MM.1S (cell line): ENCODE measurements at regions not wholly inside any gene's neighbourhood (a gene's known extent, or its start where the extent isn't known, plus 50 kb on each side); places are given as distances from the start of the nearest gene placed in this dataset.

Experiments
- DNase-seq: peaks from one replicate; pipeline ENCODE4 v3.0.0-alpha.2; 2015
- H2AFZ ChIP-seq: fragments of 300-600 bp; sonication (generic); 2 replicates; pipeline ENCODE4 v1.6.0; 2016; ENCODE audit warnings: antibody characterized with exemption, low read length
- H3F3A ChIP-seq: fragments of 300-600 bp; sonication (generic); 2 replicates; pipeline ENCODE4 v1.6.1; 2016; ENCODE audit warnings: mild to moderate bottlenecking, antibody characterized with exemption, low read length, moderate library complexity, mixed read lengths; ENCODE audit not compliant: insufficient read depth
- H3K27ac ChIP-seq: fragments of 300-600 bp; sonication (generic); 2 replicates; pipeline ENCODE4 v1.5.1; 2016; ENCODE audit warnings: mild to moderate bottlenecking, low read length
- H3K27me3 ChIP-seq: fragments of 300-600 bp; sonication (generic); replicated peaks from 2 replicates; pipeline ENCODE4 v1.6.0; 2016; ENCODE audit warnings: low read length; ENCODE audit not compliant: insufficient read depth
- H3K36me3 ChIP-seq: fragments of 300-600 bp; sonication (generic); replicated peaks from 2 replicates; pipeline ENCODE4 v1.6.1; 2016; ENCODE audit warnings: mild to moderate bottlenecking, low read length, mixed read lengths; ENCODE audit not compliant: insufficient read depth
- H3K4me1 ChIP-seq: fragments of 300-600 bp; sonication (generic); 2 replicates; pipeline ENCODE4 v1.6.1; 2016; ENCODE audit warnings: low read length, mixed read lengths
- H3K4me2 ChIP-seq: fragments of 300-600 bp; sonication (generic); 2 replicates; pipeline ENCODE4 v1.6.0; 2016; ENCODE audit warnings: low read depth, low read length
- H3K4me3 ChIP-seq: fragments of 300-600 bp; sonication (generic); 2 replicates; pipeline ENCODE4 v1.5.1; 2016; ENCODE audit warnings: low read length, mixed read lengths
- H3K79me2 ChIP-seq: fragments of 300-600 bp; sonication (generic); 2 replicates; pipeline ENCODE4 v1.6.1; 2016; ENCODE audit warnings: mixed run types, low read length, mixed read lengths
- H3K9ac ChIP-seq: fragments of 300-600 bp; sonication (generic); 2 replicates; pipeline ENCODE4 v1.6.1; 2016; ENCODE audit warnings: low read length, mixed read lengths
- H3K9me2 ChIP-seq: fragments of 300-600 bp; sonication (generic); replicated peaks from 2 replicates; pipeline ENCODE4 v1.6.1; 2016; ENCODE audit warnings: mild to moderate bottlenecking, low read length, mixed read lengths; ENCODE audit not compliant: insufficient read depth
- H3K9me3 ChIP-seq: fragments of 300-600 bp; sonication (generic); replicated peaks from 2 replicates; pipeline ENCODE4 v1.6.1; 2016; ENCODE audit warnings: mild to moderate bottlenecking, low read length, mixed read lengths; ENCODE audit not compliant: insufficient read depth
- H4K20me1 ChIP-seq: fragments of 300-600 bp; sonication (generic); 2 replicates; pipeline ENCODE4 v1.6.1; 2016; ENCODE audit warnings: mild to moderate bottlenecking, low read length, moderate library complexity, mixed read lengths; ENCODE audit not compliant: insufficient read depth
- CTCF ChIP-seq: fragments of 300-600 bp; sonication (generic); IDR thresholded peaks from 2 replicates; pipeline ENCODE4 v1.5.1; 2016; ENCODE audit warnings: antibody characterized with exemption, low read length, mixed read lengths
- EZH2 ChIP-seq: fragments of 300-600 bp; sonication (generic); optimal IDR thresholded peaks from 2 replicates; pipeline ENCODE3; 2017; ENCODE audit warnings: low read depth, mild to moderate bottlenecking, antibody characterized with exemption, low read length, mixed read lengths
- EZH2phosphoT487 ChIP-seq: fragments of 300-600 bp; sonication (generic); IDR thresholded peaks from 2 replicates; pipeline ENCODE4 v1.6.1; 2018; ENCODE audit warnings: antibody characterized with exemption, low read length

- H3K79me2 ChIP-seq: no peaks in the 10 kb centered on the region
- no peak for TF ChIP-seq CTCF
- no peak for TF ChIP-seq EZH2phosphoT487
- no peaks in the 10 kb centered on the region for H3F3A ChIP-seq
- no peaks in the 10 kb centered on the region for H3K36me3 ChIP-seq
- no peaks in the 10 kb centered on the region for H3K9me3 ChIP-seq
- H3K9ac ChIP-seq: no peak overlapping the region
- no peak for DNase-seq
- no peaks in the 10 kb centered on the region for H3K9me2 ChIP-seq
- no peak overlapping the region for H3K4me2 ChIP-seq
- peaks cover 85% of the 10 kb centered on the region for H3K27me3 ChIP-seq
- H2AFZ ChIP-seq: no peak overlapping the region
- H3K4me1 ChIP-seq: no peaks in the 10 kb centered on the region
- H3K4me3 ChIP-seq: no peak overlapping the region
- no peaks in the 10 kb centered on the region; the same call in 1 of the 2 replicates for H4K20me1 ChIP-seq
- no peak overlapping the region for H3K27ac ChIP-seq
These were observed 89.2 kb upstream of the BHLHE23 start for GRCh38 chr20:63095718-63096654.

- Histone ChIP-seq H3F3A (no peaks in the 10 kb centered on the region), H3K9me2 (no peaks in the 10 kb centered on the region), H3K9ac (no peak overlapping the region), H3K4me1 (no peaks in the 10 kb centered on the region), H3K27ac (no peak overlapping the region), H3K27me3 (peaks cover 86% of the 10 kb centered on the region), H3K79me2 (no peaks in the 10 kb centered on the region), H4K20me1 (no peaks in the 10 kb centered on the region; the same call in 1 of the 2 replicates), H3K36me3 (no peaks in the 10 kb centered on the region), H3K4me2 (no peak overlapping the region), H3K9me3 (no peaks in the 10 kb centered on the region), H2AFZ (no peak overlapping the region), H3K4me3 (no peak overlapping the region)
- no peak for TF ChIP-seq EZH2phosphoT487
- TF ChIP-seq EZH2: no peak
- no peak for TF ChIP-seq CTCF
- no peak for DNase-seq
These were observed 88.2 kb upstream of the BHLHE23 start for GRCh38 chr20:63094767-63095499.

GRCh38 chr20:63093966-63094766, 87.4 kb upstream of the BHLHE23 start:
- Histone ChIP-seq H4K20me1 (no peaks in the 10 kb centered on the region; the same call in 1 of the 2 replicates), H3K27me3 (peaks cover 88% of the 10 kb centered on the region), H3K27ac (no peak overlapping the region), H3K4me1 (no peaks in the 10 kb centered on the region), H3F3A (no peaks in the 10 kb centered on the region), H3K9me2 (no peaks in the 10 kb centered on the region), H2AFZ (no peak overlapping the region), H3K4me3 (no peak overlapping the region), H3K79me2 (no peaks in the 10 kb centered on the region), H3K4me2 (no peak overlapping the region), H3K9ac (no peak overlapping the region), H3K36me3 (no peaks in the 10 kb centered on the region), H3K9me3 (no peaks in the 10 kb centered on the region)
- no peak for DNase-seq
- no peak for TF ChIP-seq EZH2
- no peak for TF ChIP-seq CTCF
- no peak for TF ChIP-seq EZH2phosphoT487
